ENCODE measurements at regions not wholly inside any gene's neighbourhood (a gene's known extent, or its start where the extent isn't known, plus 50 kb on each side); places are given as distances from the start of the nearest gene placed in this dataset.

GRCh38 chr4:3659131-3659530, 107.1 kb upstream of the ADRA2C start:
- intact Hi-C loops (cut with micrococcal nuclease) (no loop called here), dilution Hi-C loops (cut with MboI; ENCODE audit: extremely low pct_ligation_motif_present, low sequenced_read_pairs) (no loop called here)
- TF ChIP-seq MAX (IDR thresholded peaks at IDR 0.05; ENCODE audit: insufficient read depth, insufficient read length) (no peak), POLR2AphosphoS5 (IDR thresholded peaks at IDR 0.05; ENCODE audit: insufficient read depth, low read depth, low read length) (no peak), EZH2 (IDR thresholded peaks at IDR 0.05; ENCODE audit: borderline replicate concordance, low read depth, low read length, severe bottlenecking) (no peak), JUN (IDR thresholded peaks at IDR 0.05; ENCODE audit: borderline replicate concordance, insufficient read depth, insufficient read length, low read depth) (no peak), CTCF (IDR thresholded peaks at IDR 0.05; ENCODE audit: extremely low read depth in 1 of 2, insufficient read depth in 1 of 2, low read depth in 1 of 2, low read length in 2 of 2) (no peak), MYC (IDR thresholded peaks at IDR 0.05; ENCODE audit: low read depth, low read length) (no peak), GATA2 (IDR thresholded peaks at IDR 0.05; ENCODE audit: insufficient read depth, insufficient read length, low read depth, low read length) (no peak), FOS (IDR thresholded peaks at IDR 0.05; ENCODE audit: borderline replicate concordance, insufficient read depth, low read length) (no peak), POLR2A (IDR thresholded peaks at IDR 0.05; ENCODE audit: low read depth, low read length) (no peak)
- Histone ChIP-seq H3K4me1 (ENCODE audit: control insufficient read depth, extremely low read depth, insufficient read depth, low read length) (no peaks in the 10 kb centered on the region), H3K4me2 (ENCODE audit: insufficient read depth, low read length) (no peak overlapping the region), H3K79me2 (ENCODE audit: control insufficient read depth, insufficient read depth, low read length) (no peaks in the 10 kb centered on the region), H3K9ac (replicated peaks; ENCODE audit: extremely low read depth, insufficient read depth, low read length) (no peak overlapping the region), H3K9me1 (replicated peaks; ENCODE audit: control insufficient read depth, extremely low read depth, insufficient read depth, low read length) (no peaks in the 10 kb centered on the region), H3K36me3 (ENCODE audit: control insufficient read depth in 2 of 2, extremely low read depth in 1 of 2, insufficient read depth in 2 of 2, low read length in 2 of 2) (no peaks in the 10 kb centered on the region), H3K27me3 (ENCODE audit: control insufficient read depth in 2 of 2, insufficient read depth in 2 of 2, low read length in 2 of 2) (no peaks in the 10 kb centered on the region), H3K27ac (ENCODE audit: insufficient read depth, low read depth, low read length) (no peak overlapping the region), H2AFZ (ENCODE audit: low read depth, low read length) (no peak overlapping the region), H3K4me3 (replicated peaks in 1 of 3; ENCODE audit: insufficient read depth in 1 of 3, low read depth in 1 of 3, low read length in 3 of 3) (no peak overlapping the region), H4K20me1 (replicated peaks; ENCODE audit: control insufficient read depth, extremely low read depth, insufficient read depth, low read length) (no peaks in the 10 kb centered on the region), H3K9me3 (replicated peaks; ENCODE audit: control insufficient read depth, insufficient read depth, low read length) (no peaks in the 10 kb centered on the region)
- no TSS peak for BruUV-seq (replicated peaks)
- ChIA-PET POLR2A (no interaction called here), CTCF (no interaction called here)
- no peak for FAIRE-seq
- no peak for DNase-seq (ENCODE audit: low read depth, low spot score)

Measured in endothelial cell of umbilical vein (primary cell).